ENCODE measurements at regions not wholly inside any gene's neighbourhood (a gene's known extent, or its start where the extent isn't known, plus 50 kb on each side); places are given as distances from the start of the nearest gene placed in this dataset.

DNA sequence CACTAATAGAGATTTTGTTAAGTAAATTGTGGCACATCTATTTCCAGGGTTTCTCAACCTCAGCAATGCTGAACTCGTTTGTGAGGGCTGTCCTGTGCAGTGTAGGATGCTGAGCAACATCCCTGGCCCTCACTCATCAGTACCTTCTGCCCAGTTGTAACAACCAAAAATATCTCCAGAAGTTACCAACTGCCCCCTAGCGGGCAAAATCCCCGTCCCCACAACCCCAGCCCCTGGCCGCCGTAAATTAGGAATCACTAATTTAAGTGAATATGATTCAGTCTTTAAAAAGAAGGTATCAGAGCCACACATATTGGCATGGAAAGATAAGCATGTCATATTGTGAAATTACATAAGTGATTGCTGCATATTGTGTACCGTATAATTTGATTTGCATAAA is 123.4 kb downstream of the ASB9 start:
- Mint-ChIP-seq H3K27me3 (ENCODE audit: low read depth) (peaks cover 12% of the 10 kb centered on the region), H3K9me3 (no peaks in the 10 kb centered on the region), H3K4me1 (ENCODE audit: low read depth) (peaks cover 24% of the 10 kb centered on the region), H3K4me3 (no peak overlapping the region), H3K27ac (no peak overlapping the region), H3K36me3 (ENCODE audit: low read depth) (no peaks in the 10 kb centered on the region)
- DNase-seq (ENCODE audit: low spot score) = no peak

- H3K27ac Mint-ChIP-seq = no peak overlapping the region
- no peak overlapping the region for H3K4me3 Mint-ChIP-seq
- peaks cover 10% of the 10 kb centered on the region for H3K27me3 Mint-ChIP-seq (ENCODE audit: low read depth)
- no peaks in the 10 kb centered on the region for H3K36me3 Mint-ChIP-seq (ENCODE audit: low read depth)
- no peaks in the 10 kb centered on the region for H3K9me3 Mint-ChIP-seq
- peaks cover 14% of the 10 kb centered on the region for H3K4me1 Mint-ChIP-seq (ENCODE audit: low read depth)
- DNase-seq (ENCODE audit: low spot score) = no peak
These were observed 126.1 kb downstream of the ASB9 start for GRCh38 chrX:15143825-15144121.

GRCh38 chrX:15143050-15143824 is 126.6 kb downstream of the ASB9 start:
- Mint-ChIP-seq H3K9me3 (no peaks in the 10 kb centered on the region), H3K4me1 (ENCODE audit: low read depth) (peaks cover 12% of the 10 kb centered on the region), H3K4me3 (peak overlapping the region; percentile 28), H3K27me3 (ENCODE audit: low read depth) (peaks cover 6% of the 10 kb centered on the region), H3K36me3 (ENCODE audit: low read depth) (no peaks in the 10 kb centered on the region), H3K27ac (no peak overlapping the region)
- no peak for DNase-seq (ENCODE audit: low spot score)

- H3K27me3 Mint-ChIP-seq (ENCODE audit: low read depth) = peaks cover 6% of the 10 kb centered on the region
These were observed 127.7 kb downstream of the ASB9 start for GRCh38 chrX:15142084-15142715.

DNA sequence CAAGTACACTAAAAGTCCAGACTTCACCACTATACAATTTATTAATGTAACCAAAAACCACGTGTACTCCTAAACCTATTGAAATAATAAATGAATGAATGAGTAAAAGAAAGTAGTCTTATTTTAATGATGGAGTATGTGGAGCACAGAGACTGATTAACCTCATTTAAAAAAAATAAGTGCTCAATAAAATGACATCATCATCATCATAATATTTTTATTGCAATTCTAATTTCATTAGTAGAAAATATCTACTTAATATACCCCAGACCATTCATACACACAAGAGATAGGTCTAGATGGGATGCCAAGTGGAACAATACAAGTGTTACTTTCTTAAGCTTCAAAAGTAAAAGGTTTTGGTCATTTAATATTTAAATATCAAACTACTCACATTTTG is 133.1 kb downstream of the ASB9 start:
- Mint-ChIP-seq H3K27me3 (ENCODE audit: low read depth) (peaks cover 4% of the 10 kb centered on the region), H3K4me1 (ENCODE audit: low read depth) (peaks cover under 1% of the 10 kb centered on the region), H3K9me3 (no peaks in the 10 kb centered on the region), H3K36me3 (ENCODE audit: low read depth) (no peaks in the 10 kb centered on the region), H3K27ac (no peak overlapping the region), H3K4me3 (no peak overlapping the region)
- DNase-seq (ENCODE audit: low spot score) = no peak

More at GRCh38 chrX:15142084-15142715, 127.7 kb downstream of the ASB9 start:
- H3K36me3 Mint-ChIP-seq (ENCODE audit: low read depth) = no peaks in the 10 kb centered on the region
- peak overlapping the region; percentile 63 for H3K27ac Mint-ChIP-seq
- H3K4me3 Mint-ChIP-seq = peak overlapping the region; percentile 38
- H3K4me1 Mint-ChIP-seq (ENCODE audit: low read depth) = peaks cover 12% of the 10 kb centered on the region
- H3K9me3 Mint-ChIP-seq = no peaks in the 10 kb centered on the region
- DNase-seq (ENCODE audit: low spot score) = no peak

- Mint-ChIP-seq H3K36me3 (ENCODE audit: low read depth) (no peaks in the 10 kb centered on the region), H3K27ac (no peak overlapping the region), H3K27me3 (ENCODE audit: low read depth) (peaks cover 4% of the 10 kb centered on the region), H3K4me3 (no peak overlapping the region), H3K4me1 (ENCODE audit: low read depth) (no peaks in the 10 kb centered on the region), H3K9me3 (no peaks in the 10 kb centered on the region)
- DNase-seq (ENCODE audit: low spot score) = no peak
These were observed 140.5 kb downstream of the ASB9 start for GRCh38 chrX:15129412-15129811.

DNA sequence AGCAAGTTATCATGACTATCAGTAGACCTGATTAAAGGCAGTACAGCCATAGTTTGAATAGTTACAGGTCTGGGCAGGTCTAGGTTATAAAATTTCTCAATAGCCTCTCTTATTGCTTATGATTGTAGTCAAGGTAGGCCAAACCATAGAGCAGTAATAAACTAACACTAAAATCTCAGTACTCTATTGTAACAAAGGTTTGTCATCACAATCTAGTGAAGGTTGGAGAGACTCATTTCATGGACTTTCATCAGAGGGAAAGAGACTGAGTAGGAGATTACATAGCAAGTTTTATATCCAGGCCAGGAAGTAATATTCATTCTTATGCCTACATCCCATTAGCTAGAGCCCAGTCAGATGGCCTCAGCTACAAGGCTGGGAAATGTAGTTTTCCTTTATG is 141.0 kb downstream of the ASB9 start:
- DNase-seq (ENCODE audit: low spot score) = no peak
- no peak overlapping the region for H3K4me3 Mint-ChIP-seq
- no peak overlapping the region for H3K27ac Mint-ChIP-seq
- peaks cover 2% of the 10 kb centered on the region for H3K27me3 Mint-ChIP-seq (ENCODE audit: low read depth)
- no peaks in the 10 kb centered on the region for H3K9me3 Mint-ChIP-seq
- no peaks in the 10 kb centered on the region for H3K36me3 Mint-ChIP-seq (ENCODE audit: low read depth)
- no peaks in the 10 kb centered on the region for H3K4me1 Mint-ChIP-seq (ENCODE audit: low read depth)

DNA sequence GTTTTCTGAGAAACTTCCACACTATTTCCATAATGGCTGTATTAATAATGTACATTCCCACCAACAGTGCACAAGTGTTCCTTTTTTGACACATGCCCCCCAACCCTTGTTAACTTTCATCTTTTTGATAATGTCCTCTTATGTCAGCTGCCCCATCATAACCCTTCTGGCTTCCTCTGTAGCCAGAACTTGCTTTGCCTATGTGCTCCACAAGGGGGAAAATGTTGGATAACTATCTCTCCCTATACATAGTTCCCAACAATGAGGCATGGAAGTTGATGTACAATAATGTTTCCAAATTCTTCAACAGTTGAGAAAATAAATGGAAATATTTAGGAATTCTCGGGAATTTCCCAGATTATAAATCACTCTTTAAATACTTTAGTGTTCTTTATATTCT is 142.9 kb downstream of the ASB9 start:
- H3K9me3 Mint-ChIP-seq = no peaks in the 10 kb centered on the region

DNA sequence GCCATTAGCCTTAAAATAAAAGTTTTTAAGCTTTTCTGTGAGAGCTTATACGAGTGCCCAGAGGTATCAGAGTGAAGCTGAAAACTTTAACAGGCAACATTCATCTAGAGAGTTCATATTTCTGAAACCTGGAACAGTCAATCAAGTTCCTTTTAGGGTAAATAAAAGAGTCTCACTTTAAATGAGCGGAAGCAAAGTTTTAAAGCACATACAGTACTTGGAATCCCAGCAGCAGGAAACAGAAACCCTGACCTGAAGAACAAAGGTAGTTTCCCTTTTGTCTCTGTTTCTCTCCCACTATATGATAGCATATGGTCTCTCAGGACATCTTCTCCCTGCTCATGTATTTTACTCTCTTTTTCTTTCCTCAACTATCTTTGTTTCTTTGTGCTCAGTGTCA is 153.0 kb downstream of the ASB9 start:
- DNase-seq (ENCODE audit: low spot score) = no peak
- Mint-ChIP-seq H3K27ac (no peak overlapping the region), H3K4me1 (ENCODE audit: low read depth) (peaks cover 2% of the 10 kb centered on the region)

More for the DNA sequence above, 142.9 kb downstream of the ASB9 start:
- H3K4me1 Mint-ChIP-seq (ENCODE audit: low read depth) = no peaks in the 10 kb centered on the region
- no peak for DNase-seq (ENCODE audit: low spot score)
- H3K27ac Mint-ChIP-seq = no peak overlapping the region
- H3K27me3 Mint-ChIP-seq (ENCODE audit: low read depth) = no peaks in the 10 kb centered on the region
- no peak overlapping the region for H3K4me3 Mint-ChIP-seq
- no peaks in the 10 kb centered on the region for H3K36me3 Mint-ChIP-seq (ENCODE audit: low read depth)

GRCh38 chrX:15114743-15115566 is 154.9 kb downstream of the ASB9 start:
- Mint-ChIP-seq H3K4me3 (no peak overlapping the region), H3K27ac (no peak overlapping the region), H3K36me3 (ENCODE audit: low read depth) (no peaks in the 10 kb centered on the region), H3K27me3 (ENCODE audit: low read depth) (no peaks in the 10 kb centered on the region), H3K4me1 (ENCODE audit: low read depth) (peaks cover 2% of the 10 kb centered on the region), H3K9me3 (no peaks in the 10 kb centered on the region)
- DNase-seq (ENCODE audit: low spot score) = no peak

More for the DNA sequence above, 153.0 kb downstream of the ASB9 start:
- H3K4me3 Mint-ChIP-seq = no peak overlapping the region
- H3K27me3 Mint-ChIP-seq (ENCODE audit: low read depth) = no peaks in the 10 kb centered on the region
- no peaks in the 10 kb centered on the region for H3K9me3 Mint-ChIP-seq
- no peaks in the 10 kb centered on the region for H3K36me3 Mint-ChIP-seq (ENCODE audit: low read depth)

- Mint-ChIP-seq H3K27ac (no peak overlapping the region), H3K36me3 (ENCODE audit: low read depth) (no peaks in the 10 kb centered on the region), H3K4me1 (ENCODE audit: low read depth) (peaks cover 3% of the 10 kb centered on the region), H3K9me3 (no peaks in the 10 kb centered on the region), H3K4me3 (no peak overlapping the region), H3K27me3 (ENCODE audit: low read depth) (peaks cover 2% of the 10 kb centered on the region)
- DNase-seq (ENCODE audit: low spot score) = no peak
These were observed 162.4 kb downstream of the ASB9 start for GRCh38 chrX:15107367-15107988.

DNA sequence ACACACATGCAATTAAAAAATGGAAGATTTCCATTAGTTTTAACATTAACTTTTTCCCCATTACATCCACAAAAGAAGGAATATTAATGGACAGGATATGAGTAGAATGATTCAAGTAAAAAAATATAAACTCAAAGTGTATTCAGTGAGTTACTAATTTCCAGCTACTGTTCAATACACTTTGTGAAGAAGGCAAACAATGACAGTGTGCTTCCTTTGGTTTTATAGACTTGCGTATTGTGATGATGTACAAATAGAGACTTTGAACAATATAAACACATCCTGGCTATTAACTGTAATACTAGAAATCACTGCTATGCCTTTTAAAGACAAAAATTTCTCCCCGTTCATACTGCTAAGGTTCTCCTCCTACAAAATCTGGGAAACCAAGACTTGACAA is 171.4 kb downstream of the ASB9 start:
- Mint-ChIP-seq H3K4me3 (no peak overlapping the region), H3K27me3 (ENCODE audit: low read depth) (no peaks in the 10 kb centered on the region), H3K9me3 (no peaks in the 10 kb centered on the region), H3K27ac (no peak overlapping the region), H3K4me1 (ENCODE audit: low read depth) (no peaks in the 10 kb centered on the region), H3K36me3 (ENCODE audit: low read depth) (no peaks in the 10 kb centered on the region)
- no peak for DNase-seq (ENCODE audit: low spot score)

DNA sequence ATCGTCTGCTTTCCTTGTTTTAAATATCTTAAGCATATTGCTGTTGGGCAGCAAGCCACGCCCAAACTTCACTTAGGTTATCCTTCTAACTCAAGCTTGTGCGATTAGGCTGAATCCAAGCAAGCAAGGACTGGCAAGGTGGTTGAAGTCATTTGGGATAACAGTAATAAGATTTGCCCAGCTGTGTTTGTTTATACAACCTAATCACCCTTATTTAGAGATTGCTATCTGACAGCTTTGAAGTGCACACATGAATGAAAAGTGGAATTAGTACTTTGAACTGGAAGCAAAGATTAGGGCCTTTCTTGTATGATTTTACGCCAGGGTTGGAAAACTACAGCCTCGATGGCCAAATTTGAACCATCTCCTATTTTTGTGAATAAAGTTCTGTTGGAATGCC is 182.1 kb downstream of the ASB9 start:
- Mint-ChIP-seq H3K27ac (no peak overlapping the region), H3K9me3 (no peaks in the 10 kb centered on the region), H3K36me3 (ENCODE audit: low read depth) (no peaks in the 10 kb centered on the region), H3K4me3 (no peak overlapping the region), H3K4me1 (ENCODE audit: low read depth) (no peaks in the 10 kb centered on the region), H3K27me3 (ENCODE audit: low read depth) (no peaks in the 10 kb centered on the region)
- no peak for DNase-seq (ENCODE audit: low spot score)

DNA sequence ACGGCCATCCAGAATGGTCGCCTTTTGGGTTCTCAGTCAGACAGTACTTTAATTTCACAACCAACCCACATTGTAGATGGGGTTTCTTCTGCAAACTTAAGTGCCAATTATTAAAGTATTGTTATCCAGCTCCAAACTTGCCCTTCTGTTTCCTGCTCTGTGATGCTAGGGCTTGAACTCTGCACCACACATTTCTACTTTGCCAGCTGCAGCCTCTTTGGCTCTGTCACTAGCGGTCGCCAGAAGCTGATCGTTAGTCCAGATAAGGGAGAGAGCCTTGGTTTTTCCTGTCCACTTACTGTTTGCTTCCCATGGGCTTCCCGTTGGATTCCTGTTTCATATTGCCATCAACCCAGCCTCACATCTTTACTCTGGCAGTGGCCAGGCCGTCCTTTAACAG is 196.6 kb downstream of the ASB9 start:
- H3K36me3 Mint-ChIP-seq (ENCODE audit: low read depth) = no peaks in the 10 kb centered on the region
- DNase-seq (ENCODE audit: low spot score) = no peak
- no peak overlapping the region for H3K27ac Mint-ChIP-seq
- H3K4me1 Mint-ChIP-seq (ENCODE audit: low read depth) = no peaks in the 10 kb centered on the region
- H3K27me3 Mint-ChIP-seq (ENCODE audit: low read depth) = peaks cover 2% of the 10 kb centered on the region
- no peaks in the 10 kb centered on the region for H3K9me3 Mint-ChIP-seq
- no peak overlapping the region for H3K4me3 Mint-ChIP-seq

Measured in T-helper 2 cell treated with Interferon-gamma antibody and Interleukin-4, amounts not matched to agents 5 μg/mL and 100 μg/mL, for 36 hours (primary cell).